Breast epithelium (tissue), 3 donors: ENCODE measurements at regions not wholly inside any gene's neighbourhood (a gene's known extent, or its start where the extent isn't known, plus 50 kb on each side); places are given as distances from the start of the nearest gene placed in this dataset.

Experiments used
- CTCF ChIP-seq, 3 donors: fragments of 450-650 bp; IDR thresholded peaks; one replicate each; pipeline ENCODE4 v1.5.1; 2016 to 2017; ENCODE audit warnings: antibody characterized with exemption in 3 of 3, mild to moderate bottlenecking in 3 of 3, moderate library complexity in 3 of 3
- POLR2A ChIP-seq: fragments of 450-650 bp; IDR thresholded peaks from one replicate; pipeline ENCODE4 v1.6.1; 2016; ENCODE audit warnings: antibody characterized with exemption, mild to moderate bottlenecking, moderate library complexity

- no peak for TF ChIP-seq CTCF (IDR thresholded peaks at IDR 0.05)
- no peak for TF ChIP-seq POLR2A
Measured at GRCh38 chr10:108709927-108710722, 1213.2 kb downstream of the XPNPEP1 start.
